NOMO-1 (cell line): ENCODE measurements at regions not wholly inside any gene's neighbourhood (a gene's known extent, or its start where the extent isn't known, plus 50 kb on each side); places are given as distances from the start of the nearest gene placed in this dataset.

Source experiments
- DNase-seq, 2 experiments: peaks; one replicate each; lab custom pipeline; 2025; ENCODE audit not compliant: unreplicated experiment in 2 of 2; lab: John Stamatoyannopoulos, UW

DNA sequence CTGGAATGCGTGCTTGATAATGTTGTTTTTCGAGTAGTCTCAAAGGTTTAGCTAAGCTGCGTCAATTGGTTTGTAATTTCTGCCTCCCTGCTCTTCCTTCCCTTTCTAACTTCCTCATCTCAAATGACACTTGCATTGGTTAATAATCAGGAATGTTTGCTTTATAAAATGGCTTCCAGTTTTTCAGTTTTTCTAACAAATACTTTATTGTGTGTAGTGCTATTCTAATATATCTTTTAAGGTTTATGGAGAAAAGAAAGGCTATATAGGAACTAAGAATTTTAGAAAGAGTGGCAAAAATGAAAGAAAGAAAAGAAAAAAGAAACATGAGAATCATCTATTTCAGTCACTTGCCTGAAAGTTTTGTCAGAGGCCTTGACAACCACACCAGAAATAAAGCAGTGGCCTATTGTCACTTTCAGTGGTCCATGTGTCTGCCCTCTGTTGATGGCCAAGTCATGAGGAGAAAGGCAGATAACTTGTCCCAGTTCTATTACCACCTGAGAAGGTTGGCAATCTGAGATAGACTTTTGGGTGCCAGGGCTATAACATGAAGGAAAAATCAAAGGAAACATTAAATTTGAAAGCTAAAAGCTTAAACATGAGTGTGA is 221.9 kb upstream of the KITLG start:
- peak in 1 of 2 experiments; percentile 26 for DNase-seq

GRCh38 chr12:88801227-88802095 is 221.2 kb upstream of the KITLG start:
- DNase-seq, result no peak

DNA sequence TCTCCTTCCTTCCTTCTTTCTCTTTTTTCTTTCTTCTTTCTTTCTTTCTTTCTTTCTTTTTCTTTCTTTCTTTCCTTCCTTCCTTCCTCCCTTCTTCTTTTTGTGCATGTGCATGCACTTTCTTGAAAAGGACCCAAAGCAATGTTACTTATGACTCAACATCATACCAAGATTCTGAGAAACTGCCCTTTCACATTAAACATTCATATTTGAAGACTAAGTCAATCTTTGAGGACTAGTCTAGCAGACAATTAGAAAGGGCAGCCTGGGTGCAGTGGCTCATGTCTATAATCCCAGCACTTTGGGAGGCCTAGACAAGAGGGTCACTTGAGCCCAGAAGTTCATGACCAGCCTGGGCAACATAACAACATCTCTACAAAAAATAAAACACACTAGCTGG is 212.8 kb upstream of the KITLG start:
- DNase-seq, result no peak

- DNase-seq, result no peak
Observed at GRCh38 chr12:88790231-88790630, 210.0 kb upstream of the KITLG start.

DNA sequence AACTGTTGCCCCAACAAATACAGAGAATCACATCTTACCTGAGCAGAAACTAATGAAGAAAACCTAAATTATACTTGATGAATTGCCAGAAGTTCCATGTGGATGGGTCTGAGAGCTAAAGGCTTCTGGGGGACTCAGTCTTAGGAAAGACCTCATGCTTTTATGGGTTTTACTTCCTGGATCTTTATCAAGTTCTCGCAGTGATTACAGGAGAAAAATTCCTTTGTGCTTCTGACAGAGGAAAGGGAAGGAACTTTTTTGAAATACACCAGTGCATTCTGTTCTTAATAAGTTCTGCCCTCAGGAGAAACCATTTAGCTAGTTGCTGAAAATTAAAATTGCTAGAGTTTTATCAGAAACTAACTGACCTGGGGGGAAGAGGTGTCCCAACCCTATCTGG is 203.9 kb upstream of the KITLG start:
- no peak for DNase-seq

GRCh38 chr12:88782351-88782750 is 202.1 kb upstream of the KITLG start:
- DNase-seq, result no peak

DNA sequence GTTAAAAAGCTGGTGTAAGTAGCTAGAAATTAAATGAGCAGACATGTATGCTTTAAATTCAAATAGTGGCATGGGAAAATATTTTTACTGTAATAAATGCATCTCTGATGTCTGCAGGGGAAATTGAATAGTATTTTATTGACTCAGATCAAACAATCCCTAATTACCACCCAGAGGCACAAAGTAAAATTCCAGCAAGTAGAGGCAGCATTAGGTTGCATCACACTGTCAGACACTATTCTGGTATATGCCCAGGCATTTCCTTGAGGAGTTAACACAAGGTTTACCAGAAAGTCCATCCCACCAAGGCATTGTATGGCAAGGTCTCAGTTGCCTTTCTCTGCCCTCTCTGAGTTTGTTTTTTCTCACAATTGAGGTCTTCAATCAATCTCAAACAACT is 201.6 kb upstream of the KITLG start:
- DNase-seq, result no peak

DNA sequence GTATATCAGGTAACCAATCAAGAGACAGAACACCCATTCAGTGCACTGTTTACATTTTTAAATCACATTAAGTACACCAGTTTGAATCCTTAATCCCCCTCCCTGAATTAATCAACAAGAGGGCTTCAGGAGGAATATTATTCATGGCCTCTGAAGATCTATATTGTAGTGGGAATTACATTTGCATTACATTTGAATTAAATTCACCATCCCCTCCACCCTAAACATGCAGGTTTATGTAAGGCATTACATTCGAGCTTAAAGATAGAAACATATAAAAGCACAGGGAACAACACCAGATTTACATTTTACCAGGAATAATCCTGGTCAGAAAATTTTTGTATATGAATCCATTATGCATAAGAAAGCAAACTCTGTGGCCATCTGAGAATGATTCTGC is 197.8 kb upstream of the KITLG start:
- DNase-seq, result no peak

DNA sequence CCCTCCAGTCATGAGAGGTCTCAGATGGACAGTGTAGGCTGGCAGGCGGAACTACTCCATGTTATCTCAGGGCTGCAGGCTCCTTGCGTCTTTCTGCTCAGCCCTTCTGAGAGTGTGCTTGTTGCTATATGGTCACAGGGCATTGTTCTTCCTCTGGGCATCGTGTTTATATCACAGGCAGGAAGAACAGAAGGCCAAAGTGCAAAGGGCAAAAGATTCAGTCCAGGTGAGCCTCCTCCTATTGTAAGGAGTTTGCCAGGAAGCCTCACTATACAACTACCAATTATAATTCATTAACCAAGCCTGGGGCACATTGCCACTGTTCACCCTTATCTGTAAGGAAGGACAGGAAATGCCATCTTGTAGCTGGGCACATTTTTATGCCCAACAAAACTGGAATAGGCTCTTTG is 195.5 kb upstream of the KITLG start:
- DNase-seq, result no peak

- no peak for DNase-seq
Observed at GRCh38 chr12:88767699-88768098, 187.4 kb upstream of the KITLG start.

DNA sequence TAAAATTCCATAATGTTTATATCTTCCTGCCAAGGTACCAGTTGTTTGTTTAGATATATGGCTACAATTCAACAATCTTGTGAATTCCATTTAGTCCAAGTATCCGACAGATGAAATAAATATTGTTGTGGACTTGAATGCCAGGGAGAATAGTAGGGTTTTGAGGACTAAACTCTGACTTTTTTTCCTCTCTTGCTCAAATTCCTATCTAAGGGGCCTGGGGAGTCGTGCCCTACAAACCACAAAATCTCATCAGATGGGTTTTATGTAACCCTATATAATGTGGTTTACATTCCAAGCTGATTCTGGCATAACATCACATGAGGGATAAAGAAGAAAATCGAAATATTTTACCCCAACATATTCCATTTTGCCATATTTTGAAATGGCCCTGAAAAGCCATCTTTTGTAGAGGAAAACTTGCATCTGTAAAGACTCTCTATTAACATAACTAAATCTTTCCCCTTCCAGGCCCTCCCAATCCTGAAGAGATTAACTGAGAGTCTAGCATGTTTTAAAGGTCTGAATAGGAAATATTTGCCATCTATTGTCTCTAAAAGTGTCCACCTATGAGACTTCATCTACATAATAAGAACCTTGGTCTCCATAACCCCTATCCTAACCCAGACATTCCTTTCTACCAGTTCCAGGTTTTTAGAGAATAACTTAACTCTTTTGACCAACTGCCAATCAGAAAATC is 184.7 kb upstream of the KITLG start:
- no peak for DNase-seq

DNA sequence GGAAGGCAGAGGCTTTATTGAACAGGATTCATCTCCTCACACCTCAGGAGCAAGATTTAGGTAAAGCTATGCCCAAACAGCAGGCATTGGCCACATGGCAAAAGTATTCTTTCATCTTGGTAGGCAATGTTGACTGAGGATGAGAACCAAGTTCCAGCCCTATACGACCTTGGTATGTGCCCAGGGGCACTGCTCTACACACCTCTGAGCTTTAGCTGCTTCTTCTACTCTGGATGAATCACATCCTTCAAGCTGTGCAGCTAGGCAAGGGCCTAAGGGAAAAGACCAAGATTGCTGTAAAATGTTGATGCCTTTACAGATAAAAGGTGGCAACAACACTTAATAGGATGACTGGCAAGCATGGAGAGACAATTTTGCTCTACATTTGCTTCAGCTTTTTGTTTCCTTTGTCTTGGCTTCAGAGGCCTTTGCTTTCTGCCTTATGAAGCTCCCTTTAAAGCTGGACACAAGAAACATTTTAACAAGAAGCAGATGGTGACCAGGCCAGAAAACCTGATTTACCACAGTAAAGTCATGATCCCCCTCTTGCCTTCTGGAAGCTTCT is 183.3 kb upstream of the KITLG start:
- DNase-seq, result no peak

DNA sequence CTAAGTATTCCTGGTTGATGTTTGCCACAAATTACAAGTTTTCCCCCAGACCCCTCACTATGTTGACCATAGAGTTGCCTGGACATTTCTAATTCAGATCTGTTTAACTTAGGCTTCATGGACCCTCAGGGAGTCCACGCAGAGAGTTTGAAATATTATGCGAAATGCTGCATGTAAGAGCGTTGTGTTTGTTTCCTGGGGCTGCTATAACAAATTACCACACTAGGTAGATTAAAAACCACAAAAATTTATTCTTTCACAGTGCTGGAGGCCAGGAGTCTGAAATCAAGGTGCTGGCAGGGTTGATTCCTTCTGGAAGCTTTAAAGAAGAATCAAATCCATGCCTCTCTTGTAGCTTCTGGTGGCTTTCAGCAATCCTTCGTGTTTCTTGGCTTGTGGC is 177.9 kb upstream of the KITLG start:
- no peak for DNase-seq

GRCh38 chr12:88756917-88757316 is 176.6 kb upstream of the KITLG start:
- no peak for DNase-seq

GRCh38 chr12:88756153-88756552 is 175.9 kb upstream of the KITLG start:
- no peak for DNase-seq

DNA sequence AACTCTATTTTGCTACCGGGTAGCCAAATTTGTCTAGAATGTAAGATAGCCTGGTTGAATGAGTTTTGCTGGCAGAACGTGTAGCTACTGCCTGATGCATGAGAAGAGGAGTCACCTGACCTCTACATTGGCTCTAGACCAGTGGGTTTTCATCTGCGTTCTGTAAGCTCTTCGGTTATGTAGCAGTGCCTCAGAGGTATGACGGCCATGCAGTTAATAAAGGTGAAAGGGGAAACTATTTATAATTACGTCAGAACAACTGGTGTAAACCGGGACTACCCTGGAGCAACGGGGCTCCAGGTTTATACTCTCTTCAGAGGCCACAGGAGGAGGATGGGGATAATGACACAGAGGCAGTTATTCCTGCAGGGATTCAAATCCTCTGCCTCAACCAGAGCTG is 173.4 kb upstream of the KITLG start:
- DNase-seq, result no peak

- no peak for DNase-seq
Observed at GRCh38 chr12:88753066-88753465, 172.8 kb upstream of the KITLG start.

DNA sequence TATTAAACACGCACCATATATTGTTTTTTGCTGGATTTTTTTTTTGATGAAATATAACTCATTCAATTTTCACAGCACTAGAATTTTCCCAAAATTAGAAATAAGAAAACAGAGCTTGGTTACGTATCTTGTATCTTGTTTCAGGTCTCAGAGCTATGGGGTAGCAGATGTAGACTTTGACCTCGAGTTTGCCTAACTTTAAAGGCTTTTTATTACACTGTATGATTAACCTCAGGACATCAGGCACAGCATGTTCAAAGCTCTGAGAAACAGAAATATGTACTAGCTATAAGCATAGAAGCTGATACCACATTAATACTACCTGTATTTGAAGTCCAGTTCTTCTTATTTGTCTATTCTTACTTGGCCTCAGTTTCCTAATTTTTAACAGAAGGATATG is 171.9 kb upstream of the KITLG start:
- no peak for DNase-seq

GRCh38 chr12:88750867-88751543 is 170.7 kb upstream of the KITLG start:
- DNase-seq, result no peak

DNA sequence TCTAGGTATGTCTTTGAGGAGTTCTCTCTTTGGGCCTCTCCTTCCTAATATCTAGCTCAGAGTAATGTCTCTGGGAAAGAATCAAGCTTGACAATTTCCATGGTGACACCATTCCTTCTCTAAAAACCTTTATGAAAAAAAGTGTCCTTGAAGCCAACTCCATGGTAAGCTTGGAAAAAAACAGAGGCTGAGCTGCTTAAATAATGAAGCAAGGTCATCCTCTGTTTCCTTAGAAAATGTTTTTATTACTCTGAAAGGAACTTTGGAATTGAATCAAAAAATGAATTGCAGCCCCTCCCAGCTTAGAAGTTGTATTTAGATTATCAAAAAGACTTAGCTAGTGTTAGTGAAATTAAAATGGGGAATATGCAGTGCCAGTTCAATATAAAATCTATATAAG is 166.1 kb upstream of the KITLG start:
- DNase-seq, result no peak
